Skin epidermis (tissue), 12 donors: ENCODE measurements at regions not wholly inside any gene's neighbourhood (a gene's known extent, or its start where the extent isn't known, plus 50 kb on each side); places are given as distances from the start of the nearest gene placed in this dataset.
"Not testable (repeated sequence)": the region's sequence is repeated elsewhere in the genome, so short reads cannot be mapped to it uniquely, and the experiment has no call there.

Source experiments
- H3K27ac ChIP-seq, 21 experiments: fragments of 200-600 bp; sonication (generic) in 11 of 21; one replicate each; pipeline ENCODE4 v1.5.0; 2020; ENCODE audit warnings: mild to moderate bottlenecking in 3 of 21, inconsistent platforms in 2 of 21, moderate library complexity in 2 of 21
- H3K4me3 ChIP-seq, 7 experiments: fragments of 200-600 bp; sonication (generic) in 2 of 7; one replicate each; pipeline ENCODE4 v1.5.0; 2020; ENCODE audit warnings: inconsistent platforms in 2 of 7, mild to moderate bottlenecking in 2 of 7, moderate library complexity in 1 of 7

DNA sequence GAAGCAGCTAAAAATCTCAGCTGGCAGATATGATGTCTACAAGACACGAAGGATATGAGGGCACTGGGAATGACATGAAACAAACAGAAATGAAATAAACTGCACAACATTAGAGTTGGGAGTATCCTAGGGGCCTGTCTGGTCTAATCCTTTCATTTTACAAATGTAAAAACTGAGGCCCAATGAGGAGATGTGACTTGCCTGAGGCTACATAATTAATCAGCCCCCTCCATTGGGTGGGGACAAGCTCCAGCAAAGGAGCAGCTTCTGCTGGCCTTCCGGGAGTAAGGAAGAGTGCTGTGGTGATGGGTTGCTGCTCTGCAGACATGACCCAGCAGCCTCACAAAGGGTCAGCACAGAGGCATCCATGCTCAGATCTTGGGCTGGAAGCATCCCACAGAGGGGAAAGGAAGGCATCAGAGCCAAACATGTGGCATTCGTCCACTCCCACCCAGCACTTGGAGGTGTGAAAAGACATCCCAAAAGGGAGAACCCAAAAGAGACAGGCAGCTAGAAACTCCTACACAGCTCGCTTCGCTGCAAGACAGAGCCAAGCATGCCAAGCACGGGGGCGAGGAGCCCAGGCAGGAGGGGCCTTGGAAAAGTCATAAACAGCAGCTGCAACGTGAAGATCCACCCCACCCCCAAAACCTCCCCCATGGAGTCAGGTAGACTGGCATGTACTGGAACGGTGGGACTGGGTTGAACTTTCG lies 183.7 kb downstream of the UNC5CL start:
- no peak overlapping the region for H3K4me3 ChIP-seq
- no peak overlapping the region for H3K27ac ChIP-seq

DNA sequence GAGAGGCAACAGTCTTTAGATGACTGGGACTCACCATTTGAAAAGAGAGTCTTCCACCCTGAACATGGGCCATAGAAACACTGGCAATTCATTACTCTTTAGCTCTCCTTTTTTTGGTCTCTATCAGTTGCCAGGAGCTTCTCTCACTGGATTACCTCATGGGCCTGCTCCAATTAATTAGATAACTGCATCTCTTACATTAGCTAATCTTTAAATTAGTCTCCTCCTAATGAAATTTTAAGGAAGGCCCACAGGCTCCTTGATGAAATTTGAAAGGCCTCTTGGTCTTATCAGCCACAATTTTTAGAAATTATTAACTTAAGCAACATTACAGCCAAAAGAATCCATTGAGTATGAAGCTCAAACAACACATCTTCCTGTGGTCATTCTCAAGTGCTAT lies 184.4 kb downstream of the UNC5CL start:
- no peak overlapping the region for H3K4me3 ChIP-seq
- no peak overlapping the region for H3K27ac ChIP-seq

DNA sequence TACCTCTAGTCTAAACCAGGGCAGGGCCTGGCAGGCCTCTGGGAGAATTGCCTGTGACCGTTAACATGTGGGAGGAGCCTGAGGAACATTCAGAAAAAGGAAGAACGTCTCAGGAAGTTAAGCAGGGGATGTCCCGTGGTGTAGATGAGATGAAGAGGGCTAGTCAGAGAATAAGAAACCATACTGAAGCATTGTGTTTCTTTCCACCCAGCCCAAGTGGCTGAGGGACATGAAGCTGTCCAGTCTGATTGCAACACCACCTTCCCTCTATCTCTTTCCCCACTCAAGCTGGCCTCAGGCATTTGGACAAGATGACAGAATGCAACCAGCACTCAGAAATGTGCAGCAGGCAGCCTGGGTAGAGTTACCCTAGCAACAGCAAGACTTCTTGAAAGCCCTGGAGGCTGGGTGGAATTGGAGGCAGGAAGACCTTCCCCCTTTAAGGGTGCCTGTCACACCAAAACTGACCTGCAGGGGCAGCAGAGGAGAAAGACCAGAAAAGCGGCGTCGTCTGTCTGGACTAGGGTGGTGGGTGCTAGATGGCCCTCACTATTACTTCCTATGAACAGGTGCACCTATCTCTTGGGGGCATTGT lies 186.1 kb downstream of the UNC5CL start:
- Histone ChIP-seq H3K27ac (no peak overlapping the region), H3K4me3 (no peak overlapping the region)

DNA sequence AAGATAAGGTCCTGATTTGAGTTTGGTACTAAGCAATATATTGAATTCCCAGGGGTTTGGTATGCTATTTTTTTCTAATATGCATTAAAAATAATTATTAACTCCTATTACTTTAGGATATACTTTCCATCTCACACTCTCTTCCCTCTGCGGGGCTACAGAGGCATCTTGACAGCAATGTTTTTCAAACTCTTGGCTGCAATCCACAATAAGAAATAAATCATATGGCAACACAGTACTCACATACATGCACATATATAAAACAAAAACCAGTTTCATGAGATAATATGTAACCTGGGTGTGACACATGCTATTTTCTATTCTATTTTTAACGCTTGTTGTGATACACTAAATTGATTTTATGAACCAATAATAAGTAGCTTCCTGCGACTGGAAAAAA lies 189.5 kb downstream of the UNC5CL start:
- Histone ChIP-seq H3K27ac (no peak overlapping the region), H3K4me3 (no peak overlapping the region)

DNA sequence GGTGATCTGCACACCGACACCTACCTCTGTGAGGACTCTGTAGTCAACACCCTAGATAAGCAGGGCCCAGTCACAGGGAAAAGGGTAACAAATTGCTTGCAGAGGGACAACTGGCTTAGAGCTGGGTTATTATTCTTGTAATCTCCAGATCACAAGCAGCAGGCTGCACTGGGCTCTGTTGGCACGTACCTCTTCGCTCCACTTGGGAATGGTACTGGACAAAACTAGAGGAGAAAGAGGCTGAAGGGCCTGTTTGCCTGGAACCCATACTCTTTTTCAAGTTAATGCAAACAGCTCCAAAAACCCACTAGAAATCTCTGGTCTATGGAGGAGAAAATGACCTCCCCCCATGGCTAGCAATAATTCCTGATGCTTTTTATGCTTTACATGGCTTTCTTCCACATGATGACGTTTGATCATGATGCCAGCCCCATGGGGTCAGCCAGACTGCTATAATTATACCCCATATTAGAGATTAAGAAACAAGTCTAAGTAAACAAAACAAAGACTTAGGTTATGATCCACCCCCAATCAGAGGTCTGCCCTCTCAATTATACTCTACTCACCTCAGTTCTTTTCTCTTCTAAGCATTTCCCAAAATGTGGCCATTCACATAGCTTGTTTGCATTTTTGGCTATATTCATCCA lies 190.0 kb downstream of the UNC5CL start:
- Histone ChIP-seq H3K27ac (no peak overlapping the region), H3K4me3 (no peak overlapping the region)

DNA sequence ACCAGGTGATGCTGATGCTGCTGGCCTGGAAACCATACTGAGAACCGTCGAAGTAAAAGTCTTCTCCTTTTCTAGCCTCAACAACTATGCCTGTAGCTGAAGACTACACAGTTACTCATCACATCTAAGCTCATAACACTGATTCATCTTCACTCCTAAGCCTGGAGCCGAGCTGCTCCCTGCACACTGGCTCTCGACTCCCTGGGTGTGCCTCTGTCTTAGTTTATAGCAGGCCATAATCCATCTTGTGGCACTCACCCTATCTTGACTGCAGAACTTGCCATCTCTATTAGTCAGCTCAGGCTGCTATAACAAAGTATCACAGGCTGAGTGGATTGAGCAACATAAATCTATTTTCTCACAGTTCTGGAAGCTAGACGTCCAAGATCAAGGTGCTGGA lies 191.0 kb downstream of the UNC5CL start:
- H3K27ac ChIP-seq = no peak overlapping the region
- no peak overlapping the region for H3K4me3 ChIP-seq

DNA sequence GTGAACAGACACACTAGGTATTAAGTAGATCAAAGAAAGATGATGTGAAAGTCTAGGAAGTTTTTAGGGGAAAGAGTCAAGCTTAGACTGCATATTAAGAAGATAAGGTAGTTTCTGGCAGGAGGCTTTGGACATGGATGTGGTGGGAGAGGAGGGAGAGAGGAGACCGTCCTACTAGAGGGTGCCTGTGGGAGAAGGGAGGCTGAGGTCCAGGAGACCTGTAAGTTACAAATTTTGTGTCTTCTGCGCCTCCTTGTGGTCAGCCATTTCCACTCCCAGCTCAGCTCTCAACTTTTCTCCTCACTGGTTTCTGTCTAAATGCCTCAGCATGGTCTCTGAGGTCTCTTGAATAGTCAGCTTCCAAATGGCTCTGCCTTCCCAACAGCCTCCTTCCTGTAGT lies 193.5 kb downstream of the UNC5CL start:
- no peak overlapping the region for H3K4me3 ChIP-seq
- H3K27ac ChIP-seq = no peak overlapping the region

DNA sequence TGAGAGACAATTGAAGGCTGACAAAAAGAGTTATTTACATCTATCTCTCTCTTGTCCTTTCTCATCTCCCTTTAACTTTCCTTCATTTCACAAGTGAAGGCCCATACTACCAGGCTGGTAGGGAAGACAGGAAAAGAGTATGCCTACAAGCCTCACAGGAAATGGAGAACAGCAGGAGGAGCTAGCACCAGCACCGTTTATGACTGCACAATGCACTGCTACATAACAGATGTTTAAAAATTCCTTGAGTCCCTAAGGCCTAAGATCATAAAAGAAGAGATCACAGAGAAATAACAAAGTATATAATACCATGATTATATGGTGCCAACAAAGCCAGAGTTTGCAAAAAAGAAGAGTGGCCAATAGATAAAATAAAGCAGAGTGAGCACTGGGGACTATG lies 194.8 kb downstream of the UNC5CL start:
- Histone ChIP-seq H3K27ac (no peak overlapping the region), H3K4me3 (no peak overlapping the region)

DNA sequence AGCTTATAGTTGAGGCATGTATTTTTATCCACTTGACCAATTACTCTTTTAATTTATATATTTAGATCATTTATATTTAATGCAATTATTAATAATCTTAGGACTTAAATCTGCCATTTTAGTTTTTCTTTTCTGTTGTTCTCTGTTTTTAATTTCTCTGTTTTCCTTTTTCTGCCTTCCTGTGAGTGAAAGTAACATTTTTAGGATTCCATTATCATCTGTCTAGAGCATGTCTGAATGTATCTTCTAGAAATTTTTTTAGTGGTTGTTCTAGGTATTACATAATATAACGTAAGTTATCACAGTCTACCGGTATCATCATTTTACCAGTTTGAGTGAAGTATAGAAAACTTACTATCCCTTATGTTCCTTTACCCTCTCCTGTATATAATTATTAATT lies 197.3 kb downstream of the UNC5CL start:
- Histone ChIP-seq H3K27ac (no peak overlapping the region), H3K4me3 (no peak overlapping the region)

DNA sequence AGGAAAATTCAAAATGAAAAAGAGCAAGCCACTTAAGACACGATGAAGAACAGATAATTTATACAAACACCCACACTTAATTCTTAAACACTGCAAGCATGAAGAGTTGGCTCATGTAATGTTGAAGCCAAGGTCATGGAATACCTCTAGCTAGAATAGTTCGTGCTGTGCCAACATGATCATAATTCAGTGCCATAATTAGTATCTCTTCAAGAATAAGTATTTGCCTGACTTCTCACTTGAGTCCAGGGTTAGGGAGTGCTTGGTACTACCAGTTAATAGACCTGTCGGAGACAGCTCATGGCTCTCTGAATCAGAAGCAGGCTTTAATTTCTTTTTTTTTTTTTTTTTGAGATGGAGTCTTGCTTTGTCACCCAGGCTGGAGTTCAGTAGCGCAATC lies 206.3 kb downstream of the UNC5CL start:
- H3K4me3 ChIP-seq = no peak overlapping the region

DNA sequence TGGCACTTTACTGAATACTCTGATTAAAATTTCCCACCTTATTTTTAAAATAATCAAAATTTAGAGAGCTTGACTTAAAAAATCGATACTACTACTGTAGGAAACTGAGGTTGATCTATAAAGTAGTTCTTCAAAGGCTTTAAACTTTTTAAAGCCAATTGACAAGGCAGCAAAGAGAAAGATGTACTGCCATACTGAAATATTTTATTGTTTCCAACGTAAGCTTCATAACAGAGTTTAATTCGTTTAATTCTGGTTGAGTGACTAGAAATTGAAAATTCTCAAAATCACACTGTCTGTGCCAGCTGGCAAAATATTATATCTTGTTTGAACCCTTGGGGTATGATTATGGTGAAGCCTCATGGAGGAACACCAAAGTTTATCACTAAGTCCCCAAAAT lies 207.6 kb downstream of the UNC5CL start:
- H3K4me3 ChIP-seq = no peak overlapping the region
- no peak overlapping the region for H3K27ac ChIP-seq

More for the DNA sequence above, 206.3 kb downstream of the UNC5CL start:
- H3K27ac ChIP-seq = no peak overlapping the region

DNA sequence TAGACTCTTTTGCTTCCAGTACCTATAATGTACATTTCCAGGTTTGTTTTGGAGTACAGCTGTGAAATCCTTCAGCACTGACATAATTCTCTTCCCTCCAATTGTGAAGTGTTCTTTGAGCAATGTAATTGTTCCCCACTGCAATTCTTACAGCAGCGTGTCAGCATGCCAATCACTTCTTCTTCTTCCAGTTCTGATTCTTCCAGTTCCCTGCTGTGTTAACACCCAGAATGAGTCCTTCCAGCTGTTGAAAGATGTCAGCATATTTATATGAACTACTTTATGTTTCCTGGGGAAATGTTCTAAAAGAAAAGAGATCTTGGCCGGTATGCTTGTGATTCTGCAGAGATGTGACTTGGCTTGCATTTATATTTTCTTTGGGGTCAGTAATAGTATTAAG lies 213.9 kb downstream of the UNC5CL start:
- Histone ChIP-seq H3K4me3 (no peak overlapping the region), H3K27ac (no peak overlapping the region)

DNA sequence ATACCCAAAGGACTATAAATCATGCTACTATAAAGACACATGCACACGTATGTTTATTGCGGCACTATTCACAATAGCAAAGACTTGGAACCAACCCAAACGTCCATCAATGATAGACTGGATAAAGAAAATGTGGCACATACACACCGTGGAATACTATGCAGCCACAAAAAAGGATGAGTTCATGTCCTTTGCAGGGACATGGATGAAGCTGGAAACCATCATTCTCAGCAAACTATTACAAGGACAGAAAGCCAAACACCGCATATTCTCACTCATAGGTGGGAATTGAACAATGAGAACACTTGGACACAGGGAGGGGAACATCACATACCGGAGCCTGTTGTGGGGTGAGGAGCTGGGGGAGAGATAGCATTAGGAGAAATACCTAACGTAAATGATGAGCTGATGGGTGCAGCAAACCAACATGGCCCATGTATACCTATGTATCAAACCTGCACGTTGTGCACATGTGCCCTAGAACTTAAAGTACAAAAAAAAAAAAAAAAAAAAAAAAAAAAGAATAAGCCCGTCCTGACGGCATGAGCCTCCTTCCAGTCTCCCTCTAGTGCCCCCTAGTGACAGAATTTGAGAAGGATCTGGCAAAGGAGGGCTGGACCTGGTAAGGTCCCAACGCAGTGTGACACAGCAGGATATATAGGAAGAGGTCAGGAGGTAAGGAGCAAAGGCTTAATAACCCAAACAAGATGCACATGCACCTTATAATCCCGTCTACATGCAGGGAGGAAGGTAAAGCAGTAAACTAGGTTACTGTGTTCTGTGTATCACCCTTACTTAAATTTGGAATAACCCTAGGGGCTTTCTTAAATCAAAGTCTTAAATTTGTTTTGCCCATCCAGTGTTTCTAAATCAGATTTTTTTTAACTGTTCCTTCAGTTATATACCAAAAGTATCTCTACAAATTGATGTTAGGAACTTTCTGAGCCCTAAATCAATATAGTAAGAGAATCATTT lies 214.8 kb downstream of the UNC5CL start:
- not testable (repeated sequence) for H3K4me3 ChIP-seq, H3K27ac ChIP-seq

DNA sequence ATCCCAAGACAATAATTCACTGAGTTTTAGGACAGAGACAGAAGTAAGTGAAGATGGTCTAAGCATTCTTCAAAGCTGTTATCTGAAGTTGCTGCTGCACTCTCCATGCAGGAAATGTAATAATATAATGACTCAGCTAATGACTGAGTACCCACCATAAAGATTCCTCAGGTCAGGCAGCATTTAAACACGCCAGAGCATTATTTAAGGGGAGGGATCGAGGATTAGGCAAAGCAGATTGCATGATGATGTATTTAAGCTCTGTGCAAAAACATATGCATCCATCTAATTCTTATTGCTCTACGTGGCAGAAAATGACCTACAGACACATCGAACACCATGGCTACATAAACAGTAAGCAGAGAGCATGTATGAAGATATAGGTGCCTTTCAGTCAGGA lies 216.4 kb downstream of the UNC5CL start:
- H3K4me3 ChIP-seq = no peak overlapping the region
- no peak overlapping the region for H3K27ac ChIP-seq

DNA sequence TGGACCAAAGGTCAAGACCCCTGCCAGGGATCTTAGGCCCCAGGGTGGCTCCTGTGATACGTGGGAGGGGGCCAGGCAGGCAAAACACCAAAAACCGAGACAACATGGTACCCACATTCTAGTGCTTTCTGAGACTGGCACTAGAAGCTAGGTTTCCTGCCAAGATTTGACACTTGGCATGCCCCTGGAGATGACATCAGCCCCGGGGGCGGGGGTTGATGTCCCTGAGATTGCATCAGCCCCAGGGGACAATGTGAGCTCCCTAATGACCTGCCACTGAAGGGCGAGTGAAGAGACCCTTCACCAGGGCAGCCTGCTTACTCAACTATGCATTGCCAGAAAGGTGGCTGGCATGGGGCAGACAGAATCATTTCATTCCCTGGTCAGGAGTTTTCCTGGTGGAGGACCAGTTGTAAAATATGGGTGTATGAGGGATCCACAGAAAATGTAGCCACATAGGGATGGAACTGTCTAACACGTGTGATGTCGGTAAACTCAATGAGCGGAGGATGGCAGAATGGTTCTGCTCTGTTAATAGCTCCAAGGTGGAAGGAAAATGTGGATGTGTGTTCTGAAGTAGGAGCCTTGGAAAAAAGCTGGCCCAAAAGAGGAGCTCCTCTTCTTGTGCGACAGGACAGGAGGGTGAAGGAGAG lies 219.7 kb downstream of the UNC5CL start:
- no peak overlapping the region for H3K27ac ChIP-seq
- H3K4me3 ChIP-seq = no peak overlapping the region

DNA sequence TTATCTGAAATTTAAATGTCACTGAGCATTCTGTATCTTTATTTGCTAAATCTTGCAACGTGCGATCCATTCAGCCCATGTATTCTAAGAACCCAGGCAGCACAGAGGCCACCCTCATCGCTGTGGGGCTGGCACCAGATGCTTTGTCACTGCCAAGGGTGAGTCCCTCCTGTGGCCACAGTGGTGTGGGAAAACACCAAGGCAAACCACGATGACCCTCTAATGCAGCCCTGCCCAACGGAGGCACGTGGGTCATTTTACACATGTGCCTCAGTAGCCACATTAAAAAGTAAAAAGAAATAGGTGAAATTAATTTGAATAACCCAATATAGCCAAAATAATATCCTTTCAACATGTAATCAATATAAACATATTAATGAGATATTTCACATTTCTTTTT lies 221.7 kb downstream of the UNC5CL start:
- Histone ChIP-seq H3K4me3 (no peak overlapping the region), H3K27ac (no peak overlapping the region)

DNA sequence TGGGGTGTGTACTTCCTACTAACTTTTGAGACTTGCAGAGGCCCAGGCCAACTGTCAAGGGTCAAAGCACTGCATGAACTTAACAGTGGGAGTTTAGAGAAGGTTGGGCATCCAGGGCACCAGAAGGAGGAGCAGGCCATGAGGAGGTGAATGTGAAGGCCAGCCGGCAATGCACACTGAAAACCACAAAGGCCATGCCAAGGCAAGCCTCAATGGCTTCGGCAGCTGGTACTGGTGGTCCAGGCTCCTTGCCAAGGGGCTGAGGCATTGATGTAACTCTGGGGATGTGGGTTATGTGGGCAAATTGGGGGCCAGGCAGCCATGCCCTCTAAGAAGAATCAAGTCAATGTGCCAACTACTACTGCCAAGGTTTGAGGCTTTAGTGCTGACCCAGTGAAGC lies 222.4 kb downstream of the UNC5CL start:
- H3K27ac ChIP-seq = no peak overlapping the region
- no peak overlapping the region for H3K4me3 ChIP-seq

DNA sequence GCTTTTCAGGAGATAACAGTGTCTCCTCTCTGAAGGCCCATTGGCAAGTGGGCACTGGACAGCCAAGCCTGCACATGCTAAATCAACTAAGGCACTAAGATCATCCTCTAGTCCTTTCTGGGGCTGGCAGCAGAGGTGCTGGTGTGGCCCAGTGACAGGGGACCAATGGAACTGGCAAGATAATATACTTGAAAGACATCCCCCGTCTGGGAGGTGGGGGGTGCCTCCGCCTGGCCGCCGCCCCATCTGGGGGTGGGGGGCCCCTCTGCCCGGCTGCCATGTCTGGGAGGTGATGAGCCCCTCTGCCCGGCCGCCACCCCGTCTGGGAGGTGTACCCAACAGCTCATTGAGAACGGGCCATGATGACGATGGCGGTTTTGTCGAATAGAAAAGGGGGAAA lies 223.3 kb downstream of the UNC5CL start:
- H3K27ac ChIP-seq = no peak overlapping the region
- no peak overlapping the region for H3K4me3 ChIP-seq

DNA sequence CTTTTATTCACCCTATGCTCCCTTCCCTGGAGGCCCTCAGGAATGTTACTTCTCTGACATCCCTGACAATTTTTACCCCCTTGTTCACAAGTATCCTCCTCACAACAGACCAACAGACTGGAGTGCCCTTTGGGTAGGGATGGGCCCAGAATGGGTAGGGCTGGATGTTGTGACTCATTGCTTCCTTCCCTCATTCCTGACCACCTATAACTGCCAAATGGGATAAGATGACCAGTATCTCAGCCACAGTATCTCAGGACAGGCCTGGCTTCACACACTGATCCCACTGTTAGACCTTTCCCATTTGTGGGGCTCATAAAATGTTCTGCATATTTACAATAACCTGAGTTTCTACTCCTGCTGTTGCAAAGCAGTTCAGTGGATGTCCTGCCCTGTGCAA lies 223.0 kb upstream of the LRFN2 start:
- Histone ChIP-seq H3K27ac (no peak overlapping the region), H3K4me3 (no peak overlapping the region)

DNA sequence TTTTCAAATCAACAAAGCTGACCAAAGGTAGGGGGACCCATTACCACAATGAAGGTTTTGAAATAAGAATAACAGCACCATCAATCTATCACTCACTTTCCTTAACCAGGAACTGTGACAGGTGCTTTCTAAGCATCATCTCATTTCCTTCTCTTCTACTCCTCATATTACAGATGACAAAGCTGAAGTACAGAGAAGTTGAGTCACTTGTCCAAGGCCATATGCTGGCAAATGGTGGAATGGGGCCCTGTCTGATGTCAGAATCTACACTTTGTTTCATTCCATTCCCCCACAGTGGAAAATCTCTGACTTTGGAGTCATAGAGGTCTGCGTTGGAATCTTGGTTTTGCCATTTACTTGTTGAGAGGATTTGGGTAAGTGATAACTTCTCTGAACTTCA lies 222.5 kb upstream of the LRFN2 start:
- H3K27ac ChIP-seq = no peak overlapping the region
- no peak overlapping the region for H3K4me3 ChIP-seq
